IPS-NIHi7 (cell line): ENCODE measurements at regions not wholly inside any gene's neighbourhood (a gene's known extent, or its start where the extent isn't known, plus 50 kb on each side); places are given as distances from the start of the nearest gene placed in this dataset.

ENCODE experiments used
- DNase-seq: peaks from one replicate; pipeline ENCODE4 v3.0.0; 2012; ENCODE audit warnings: mixed read lengths; ENCODE audit errors: extremely low spot score

DNA sequence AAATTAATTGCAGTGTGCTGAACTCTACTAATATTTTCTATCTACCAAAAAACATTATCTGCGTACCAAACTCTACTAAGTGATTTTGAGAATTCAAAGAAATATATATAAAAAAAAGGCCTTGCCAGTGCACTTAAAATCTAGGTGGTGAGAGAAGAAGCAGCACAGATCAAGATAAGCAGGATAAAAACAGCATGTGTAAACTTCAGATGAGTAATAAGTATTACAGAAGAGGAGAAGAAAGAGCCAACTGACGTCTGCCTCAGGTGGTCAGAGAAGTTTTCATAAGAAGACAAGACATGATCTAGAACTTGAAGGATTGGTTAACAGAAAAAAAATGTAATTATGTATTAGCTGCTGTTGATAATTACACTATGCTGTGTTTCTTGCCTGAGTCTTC is 166.4 kb downstream of the DUSP6 start:
- DNase-seq = no peak

DNA sequence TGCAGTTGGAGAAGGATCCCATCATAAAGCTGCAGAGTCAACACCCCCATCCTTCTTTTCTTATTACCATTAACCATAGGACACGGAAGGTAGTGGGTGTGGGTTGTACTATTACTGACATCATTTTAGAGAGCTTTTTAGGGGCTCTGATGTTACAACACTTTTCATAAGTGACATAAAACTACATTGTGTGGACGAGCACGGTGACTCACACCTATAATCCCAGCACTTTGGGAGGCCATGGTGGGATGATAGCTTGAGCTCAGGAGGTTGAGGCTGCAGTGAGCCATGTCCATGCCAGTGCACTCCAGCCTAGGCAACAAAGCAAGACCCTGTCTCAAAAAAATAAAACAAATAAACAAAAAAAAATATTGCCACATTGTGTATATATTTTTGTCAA is 167.1 kb downstream of the DUSP6 start:
- no peak for DNase-seq

DNA sequence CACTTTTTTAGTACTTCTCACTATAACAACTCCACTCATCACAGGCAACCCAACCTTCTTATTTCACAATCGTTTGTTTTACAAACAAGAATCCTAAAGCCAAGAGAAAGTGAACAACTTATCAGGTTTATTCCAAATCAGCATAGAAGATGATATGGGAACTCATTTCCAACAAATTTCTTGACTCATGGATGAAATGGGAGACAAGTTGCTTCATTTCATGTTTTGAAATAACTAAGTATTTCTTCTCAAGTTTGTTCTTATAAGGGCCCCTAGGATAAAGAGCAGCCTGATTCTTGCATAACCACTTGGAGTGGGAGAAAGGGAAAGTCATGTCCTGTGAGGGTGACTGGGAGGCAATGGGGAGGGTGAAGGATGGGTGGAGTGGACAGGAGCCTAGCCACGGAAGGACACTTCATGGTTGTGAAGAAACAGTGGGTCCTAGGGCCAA is 168.3 kb downstream of the DUSP6 start:
- DNase-seq = no peak

DNA sequence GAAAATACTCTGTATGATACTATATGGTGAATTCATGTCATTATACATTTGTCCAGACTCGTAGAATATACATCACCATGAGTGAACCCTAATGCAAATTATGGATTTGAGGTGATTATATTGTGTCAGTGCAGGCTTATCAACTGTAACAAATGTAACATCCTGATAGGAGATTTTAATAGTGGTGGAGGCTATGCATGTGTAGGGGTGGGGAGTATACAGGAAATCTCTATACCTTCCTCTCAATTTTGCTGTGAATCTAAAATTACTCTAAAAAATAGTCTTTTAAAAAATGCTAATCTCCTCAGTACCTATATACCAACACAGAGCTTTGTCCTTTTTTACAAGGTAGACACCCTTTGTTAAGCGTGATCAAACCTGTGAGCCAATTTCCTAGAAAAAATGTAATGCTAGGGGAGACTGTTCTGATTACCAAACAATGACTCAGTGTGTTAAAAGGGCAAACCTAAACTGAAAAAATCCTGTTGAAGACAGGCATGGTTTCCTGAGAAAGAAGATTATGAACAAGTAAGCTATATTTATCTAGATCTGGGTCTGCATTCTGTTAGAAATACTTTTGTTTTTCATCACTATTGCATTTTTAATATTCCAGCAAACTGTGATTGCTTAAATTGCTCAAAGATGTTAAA is 170.9 kb downstream of the DUSP6 start:
- no peak for DNase-seq

DNA sequence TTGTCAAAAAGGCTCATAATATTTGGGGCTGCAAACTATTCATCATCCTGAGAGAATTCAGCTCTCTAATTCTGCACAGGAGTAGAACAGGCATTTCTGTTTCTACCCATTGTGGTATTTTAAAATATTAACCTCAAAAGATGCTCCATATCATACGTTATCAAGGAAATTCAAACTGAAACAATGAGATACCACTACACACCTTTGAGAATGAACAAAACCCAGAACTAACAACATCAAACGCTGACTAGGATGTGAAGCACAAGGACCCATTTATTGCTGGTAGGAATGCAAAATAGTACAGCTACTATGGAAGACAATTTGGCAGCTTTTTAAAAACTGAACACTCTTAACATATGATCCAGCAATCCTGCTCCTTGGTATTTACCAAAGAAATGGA is 171.8 kb downstream of the DUSP6 start:
- no peak for DNase-seq

DNA sequence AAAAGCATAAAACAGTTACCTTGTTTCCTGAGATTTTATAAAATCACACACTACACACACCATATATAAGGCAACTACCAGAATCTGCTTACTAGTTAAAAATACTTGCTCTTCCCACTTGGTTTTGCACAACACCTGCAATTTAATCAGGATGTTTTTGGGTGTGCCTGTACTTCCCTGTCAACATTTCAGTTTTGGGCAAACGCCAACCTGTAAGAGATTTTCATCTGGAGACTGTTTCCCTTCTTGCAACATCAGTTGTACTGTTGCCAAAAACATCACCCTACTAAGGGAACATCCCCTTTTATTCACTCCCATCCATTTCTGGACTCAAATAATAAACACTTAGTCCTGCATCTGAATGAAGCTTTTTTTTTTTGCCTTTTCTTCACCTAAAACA is 172.3 kb downstream of the DUSP6 start:
- DNase-seq = no peak

DNA sequence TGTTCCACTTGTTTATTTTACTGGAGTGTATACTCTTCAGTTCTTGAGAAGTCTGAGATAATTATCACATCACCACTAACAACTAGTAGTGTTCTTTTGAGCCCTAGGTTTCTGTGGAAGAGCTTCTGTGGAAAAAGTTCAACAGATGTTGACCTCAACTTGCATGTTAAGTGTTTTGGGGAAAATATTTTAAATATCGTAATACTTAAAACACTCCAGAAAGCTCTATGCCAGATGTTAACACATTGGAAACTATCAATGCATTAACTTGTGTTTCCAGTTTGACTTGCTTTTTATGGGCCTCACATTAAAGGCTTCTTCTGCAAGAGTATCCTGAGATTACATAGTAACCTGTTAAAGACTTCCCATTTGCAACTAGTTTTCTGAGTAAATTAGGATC is 173.1 kb downstream of the DUSP6 start:
- no peak for DNase-seq

DNA sequence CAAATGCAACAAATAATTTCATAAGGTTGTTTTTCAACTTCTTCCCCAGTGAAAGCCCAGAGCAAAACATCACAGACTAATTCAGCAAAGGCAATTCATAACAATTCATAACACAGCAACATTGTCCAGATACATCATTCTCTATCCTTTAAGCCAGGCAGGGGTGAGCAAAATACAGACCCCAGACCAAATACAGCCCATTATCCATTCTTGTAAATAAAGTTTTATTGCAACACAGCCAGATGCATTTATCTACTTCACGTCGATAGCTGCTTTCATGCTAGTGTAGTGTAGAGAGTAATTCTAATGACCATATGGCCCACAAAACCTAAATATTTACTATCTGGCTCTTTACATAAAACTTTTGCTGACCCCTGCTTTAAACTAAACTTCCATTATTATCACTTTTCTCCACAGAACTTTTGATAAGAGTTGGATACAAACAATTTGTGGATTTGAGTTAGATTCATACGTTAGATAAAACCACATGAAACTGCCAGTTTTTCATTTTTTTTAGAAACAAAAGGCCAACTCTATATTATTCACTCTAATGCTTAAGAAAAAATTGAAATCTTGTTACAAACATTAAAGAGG is 174.4 kb downstream of the DUSP6 start:
- DNase-seq = no peak

DNA sequence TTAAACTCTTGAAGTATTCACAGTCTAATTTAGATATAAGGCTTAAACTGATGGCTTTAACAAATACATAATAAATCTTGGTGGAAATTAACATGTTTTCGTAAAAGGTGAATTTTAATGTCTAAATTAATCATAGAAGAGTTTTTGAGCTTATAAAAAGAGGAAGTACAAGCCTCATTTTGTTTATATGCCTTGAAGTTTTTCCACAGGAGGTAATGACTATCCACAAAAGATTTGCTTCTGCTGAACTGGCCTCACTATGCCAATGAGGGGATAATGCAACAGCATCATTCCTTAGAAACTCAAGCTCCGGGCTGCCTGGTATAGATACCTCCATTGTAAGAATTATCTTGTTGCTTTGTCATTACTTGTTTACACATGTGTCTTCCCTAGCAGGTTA is 175.6 kb downstream of the DUSP6 start:
- DNase-seq = no peak

DNA sequence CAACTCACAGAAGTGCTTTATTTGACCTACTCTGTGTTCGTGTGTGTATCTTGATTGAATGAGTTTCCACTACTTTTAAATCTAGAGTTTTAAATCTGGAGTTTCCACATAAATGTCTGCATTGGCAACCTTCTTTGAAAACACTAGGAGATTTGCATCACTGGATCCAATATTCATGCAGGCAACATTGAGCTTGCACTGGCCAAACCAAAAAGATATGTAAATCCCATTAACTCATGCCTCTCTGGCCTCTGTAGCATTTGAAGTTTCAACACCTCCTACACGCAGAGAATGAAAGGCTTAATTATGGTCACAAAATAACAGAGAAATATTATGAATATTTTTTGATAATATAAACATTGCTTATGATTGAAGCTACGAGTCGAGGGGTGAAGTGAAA is 178.6 kb downstream of the DUSP6 start:
- DNase-seq = no peak

DNA sequence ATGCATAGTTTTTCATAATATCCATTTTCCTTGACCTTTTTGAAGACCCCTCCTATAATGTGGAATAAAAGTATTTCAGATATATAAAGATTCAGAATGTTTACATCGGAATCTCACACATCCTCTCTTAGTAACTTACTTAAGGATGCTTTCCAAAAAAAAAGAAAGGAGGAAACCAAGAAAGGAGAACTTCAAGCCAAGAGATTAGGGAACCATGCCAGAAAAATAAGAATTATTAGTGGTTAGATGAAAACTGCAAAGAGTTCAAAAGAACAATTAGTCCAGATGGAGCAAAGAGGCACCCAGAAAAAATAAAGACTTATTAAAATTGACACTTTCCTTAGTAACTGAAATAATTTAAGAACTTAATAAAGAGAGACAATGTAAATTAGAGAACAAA is 179.2 kb downstream of the DUSP6 start:
- no peak for DNase-seq

DNA sequence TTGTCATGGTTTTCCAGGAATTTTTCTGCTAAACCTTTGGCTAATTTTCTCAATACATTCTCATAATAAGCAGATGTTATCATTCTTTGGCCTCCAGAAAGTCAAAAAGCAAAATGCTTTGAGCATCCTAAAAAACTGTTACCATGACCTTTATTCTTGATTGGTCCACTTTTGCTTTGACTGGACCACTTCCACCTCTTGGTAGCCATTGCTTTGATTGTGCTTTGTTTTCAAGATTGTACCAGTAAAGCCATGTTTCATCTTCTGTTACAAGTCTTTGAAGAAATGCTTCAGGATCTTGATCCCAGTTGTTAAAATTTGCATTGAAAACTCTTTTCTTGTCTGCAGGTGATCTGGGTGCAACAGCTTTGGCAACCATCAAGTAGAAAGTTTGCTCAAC is 180.1 kb downstream of the DUSP6 start:
- DNase-seq = no peak

DNA sequence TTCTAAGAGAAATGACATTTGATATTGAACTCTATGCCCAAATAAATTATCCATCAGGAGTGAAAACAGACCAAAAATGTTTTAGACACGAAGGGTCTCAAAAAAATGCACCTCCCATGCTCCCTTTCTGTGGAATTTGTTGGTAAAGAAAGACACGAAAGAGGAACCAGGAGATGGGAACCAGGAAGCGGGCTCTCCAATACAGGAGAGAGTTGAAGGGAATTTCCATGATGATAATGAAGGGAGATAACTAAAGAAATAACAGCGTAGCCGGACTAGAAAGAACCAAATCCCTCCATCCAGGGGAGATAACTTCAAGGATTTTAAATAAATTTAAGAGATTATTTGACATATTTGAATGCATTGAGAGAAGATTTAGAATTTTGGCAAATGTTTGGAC is 183.0 kb downstream of the DUSP6 start:
- DNase-seq = no peak

DNA sequence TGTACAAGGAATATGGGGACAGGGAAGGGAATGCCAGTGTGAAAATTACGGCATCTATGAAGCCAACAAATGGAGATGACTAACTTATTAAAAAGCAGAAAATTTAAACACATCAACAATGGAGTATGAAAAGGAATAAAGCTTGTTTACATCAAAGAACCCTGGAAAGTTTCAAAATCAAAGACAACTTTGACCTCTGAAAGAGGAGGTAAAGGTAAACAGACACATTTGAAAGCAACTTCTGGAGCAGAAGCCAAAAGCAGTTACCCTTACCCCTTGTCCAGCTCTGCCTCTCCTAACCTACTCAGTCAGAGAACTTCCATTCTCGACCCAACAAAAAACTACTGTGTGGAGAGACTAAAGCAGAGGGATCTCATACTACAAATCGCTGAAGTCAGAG is 184.3 kb downstream of the DUSP6 start:
- no peak for DNase-seq

DNA sequence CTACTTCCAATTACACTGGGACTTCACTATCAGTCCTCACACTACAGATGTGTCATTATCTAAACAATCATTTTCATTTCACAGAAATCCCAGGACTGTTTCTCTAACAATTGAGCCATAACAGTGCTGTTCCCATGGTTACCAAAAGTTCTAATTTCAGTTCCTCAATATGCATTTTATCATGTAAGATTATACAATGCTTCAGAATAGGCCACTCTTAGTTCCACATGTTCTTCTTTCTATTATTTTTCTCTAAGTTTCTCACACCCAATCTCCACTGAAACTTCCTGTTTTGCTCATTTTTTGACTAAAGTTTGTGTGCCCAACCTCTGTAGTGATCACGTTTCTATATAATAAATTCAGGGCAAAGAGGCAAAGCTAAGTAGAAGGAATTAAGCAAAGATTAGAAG is 185.8 kb downstream of the DUSP6 start:
- DNase-seq = no peak

DNA sequence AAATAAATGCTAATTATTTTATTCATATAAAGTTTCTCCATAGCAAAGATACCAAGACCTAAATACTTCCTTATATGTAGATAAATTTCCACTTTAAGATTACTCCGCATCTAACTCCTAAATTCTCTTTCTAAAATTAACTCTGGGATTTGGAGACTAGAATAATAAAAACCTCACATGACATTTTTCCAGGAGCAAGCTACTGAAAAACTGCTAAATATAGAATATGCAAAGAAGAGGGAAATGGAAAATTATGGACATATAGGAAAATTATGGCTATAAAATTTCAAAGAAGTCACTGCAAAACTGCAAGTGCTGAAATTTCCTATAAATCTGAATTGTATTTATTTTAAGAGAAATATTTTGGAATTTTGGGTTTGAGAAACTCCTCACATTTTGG is 186.2 kb downstream of the DUSP6 start:
- no peak for DNase-seq

DNA sequence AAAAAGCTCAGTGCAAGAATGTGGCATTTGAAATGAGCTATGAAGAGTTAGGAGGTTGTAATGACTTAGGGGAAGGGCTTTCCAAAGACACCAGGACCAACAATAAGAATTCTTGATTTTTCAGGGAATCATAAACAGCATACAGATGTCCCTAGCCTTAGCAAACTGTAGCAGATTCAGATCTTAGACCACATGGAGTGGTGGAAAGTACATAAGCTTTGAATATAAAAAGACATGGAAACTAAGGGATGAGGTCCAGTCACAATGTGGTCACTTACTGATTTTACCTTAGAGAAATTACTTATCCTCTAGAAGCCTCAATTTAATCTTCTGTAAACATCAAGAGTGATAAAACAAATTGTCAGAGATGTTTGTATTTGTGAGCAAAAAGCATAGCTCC is 186.6 kb downstream of the DUSP6 start:
- DNase-seq = no peak

DNA sequence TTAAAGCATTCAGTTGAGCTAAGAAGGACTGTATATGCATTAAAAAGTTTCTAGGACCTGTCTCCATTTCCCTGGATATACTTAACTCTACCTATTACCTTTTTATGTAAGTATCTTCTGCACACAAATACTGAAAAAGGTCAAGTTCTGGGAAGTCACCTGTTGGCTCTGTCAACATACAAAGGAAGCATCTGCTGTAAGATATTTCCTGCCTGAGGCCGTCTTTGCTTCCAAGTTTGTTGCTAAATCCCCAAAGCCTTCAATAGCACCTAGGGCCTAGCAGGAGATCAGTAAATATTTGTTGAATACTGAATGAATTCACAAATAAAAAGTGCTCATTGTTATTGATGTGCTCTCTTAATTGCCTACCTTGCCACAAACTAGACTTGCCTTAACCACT is 188.4 kb downstream of the DUSP6 start:
- DNase-seq = no peak

DNA sequence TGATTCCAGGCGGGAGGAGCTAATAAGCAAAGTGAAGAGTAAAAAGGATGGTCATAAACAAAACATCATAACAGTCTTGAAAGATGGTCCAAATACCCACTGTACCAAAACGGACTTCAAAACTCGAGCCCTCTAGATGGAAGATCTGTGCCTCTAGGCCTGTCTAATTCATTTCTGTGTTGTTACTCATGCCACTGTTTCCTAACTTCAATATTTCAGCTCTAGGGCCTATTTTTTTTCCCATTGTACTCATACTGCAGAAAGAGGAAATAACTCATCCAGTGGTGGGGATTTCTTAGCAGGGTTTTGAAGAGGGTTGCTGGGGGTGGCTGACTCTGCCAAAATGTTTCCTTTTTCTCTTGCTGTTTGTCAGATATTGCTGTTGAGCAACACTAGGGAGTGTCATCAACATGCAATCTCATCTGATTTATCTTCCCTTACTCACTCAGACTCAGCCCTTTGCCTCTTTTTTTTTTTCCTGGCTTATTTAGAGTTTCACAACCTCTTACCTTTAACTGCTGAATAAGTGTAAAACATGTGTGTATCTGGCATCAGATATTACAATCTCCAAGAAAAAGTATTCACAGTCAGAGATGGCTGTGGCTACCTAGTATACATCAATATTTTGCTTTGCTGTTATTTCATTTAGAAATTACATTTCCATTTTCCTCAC is 189.6 kb downstream of the DUSP6 start:
- no peak for DNase-seq

DNA sequence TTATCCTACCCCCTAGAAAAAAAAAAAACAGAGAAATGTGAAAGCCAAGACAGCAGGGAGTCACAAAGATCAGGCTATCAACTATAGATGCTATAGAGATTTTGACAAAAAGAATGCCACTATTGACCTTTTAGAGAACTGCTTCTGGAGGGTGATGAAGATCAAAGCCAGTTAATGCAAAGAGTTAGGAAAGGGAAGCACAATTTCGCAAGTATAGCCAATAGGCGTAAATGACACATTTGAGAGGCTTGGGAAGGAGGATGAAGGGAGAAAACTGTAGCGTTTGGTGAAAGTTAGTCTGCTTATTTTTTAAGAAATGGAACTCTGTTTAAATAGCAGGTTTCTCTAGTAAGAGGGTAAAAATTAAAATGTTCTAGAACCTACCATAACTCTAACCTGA is 190.7 kb downstream of the DUSP6 start:
- DNase-seq = no peak

DNA sequence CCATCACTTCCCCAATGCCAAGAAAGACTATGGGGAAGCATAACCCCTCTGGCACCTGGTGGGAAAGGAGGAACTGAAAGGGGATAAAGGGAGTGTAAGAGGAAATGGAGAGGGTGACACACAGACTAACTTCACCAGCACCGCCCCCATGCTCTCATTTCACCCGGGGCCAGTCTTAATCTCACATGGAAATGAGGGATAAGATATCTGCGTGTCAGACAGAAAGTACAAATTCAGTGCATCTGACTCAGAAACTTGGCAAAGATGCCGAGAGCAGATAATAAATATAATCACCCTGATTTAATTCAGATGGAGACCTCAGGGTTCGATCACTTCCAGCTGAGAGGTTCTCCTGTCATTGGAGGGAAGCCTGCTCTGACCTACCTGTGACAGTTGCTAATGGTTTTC is 191.6 kb downstream of the DUSP6 start:
- DNase-seq = no peak

DNA sequence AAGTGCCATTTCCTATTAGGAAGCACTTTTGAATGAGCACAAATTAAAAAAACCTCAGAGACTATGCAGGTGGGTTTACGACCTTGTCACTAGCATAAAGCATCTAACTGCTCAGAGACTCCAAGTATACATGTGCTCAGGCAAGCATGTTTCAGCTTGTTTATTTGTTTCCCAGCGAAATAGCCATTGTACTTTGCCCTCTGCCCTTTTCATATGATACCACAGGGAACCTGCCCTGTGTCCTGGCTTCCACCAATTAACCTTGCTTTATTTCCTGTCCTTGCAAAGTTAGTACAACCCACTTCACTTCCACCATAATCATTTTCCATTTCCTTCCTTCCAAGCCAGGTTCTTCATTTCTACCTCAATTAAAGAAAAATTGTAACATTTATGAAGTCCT is 194.9 kb downstream of the DUSP6 start:
- DNase-seq = no peak

DNA sequence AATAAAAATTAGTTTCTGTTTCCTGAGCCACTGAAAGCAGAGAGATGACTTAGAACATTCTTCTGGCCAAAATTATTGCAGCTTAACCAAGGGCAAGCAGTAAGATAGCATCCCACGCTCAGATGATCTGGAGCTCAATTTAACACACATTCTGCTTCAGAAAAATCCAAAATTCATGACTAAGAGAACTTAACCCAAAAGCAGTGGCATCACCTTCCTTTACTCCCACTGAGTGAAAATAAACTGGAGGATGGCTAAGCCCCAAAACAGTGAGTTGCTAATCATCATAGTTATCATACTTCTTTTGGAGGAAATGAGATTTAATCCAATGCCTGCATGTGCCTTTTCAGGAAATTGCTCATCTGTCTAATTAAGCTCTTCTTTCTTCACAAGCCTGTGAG is 195.4 kb downstream of the DUSP6 start:
- DNase-seq = no peak

DNA sequence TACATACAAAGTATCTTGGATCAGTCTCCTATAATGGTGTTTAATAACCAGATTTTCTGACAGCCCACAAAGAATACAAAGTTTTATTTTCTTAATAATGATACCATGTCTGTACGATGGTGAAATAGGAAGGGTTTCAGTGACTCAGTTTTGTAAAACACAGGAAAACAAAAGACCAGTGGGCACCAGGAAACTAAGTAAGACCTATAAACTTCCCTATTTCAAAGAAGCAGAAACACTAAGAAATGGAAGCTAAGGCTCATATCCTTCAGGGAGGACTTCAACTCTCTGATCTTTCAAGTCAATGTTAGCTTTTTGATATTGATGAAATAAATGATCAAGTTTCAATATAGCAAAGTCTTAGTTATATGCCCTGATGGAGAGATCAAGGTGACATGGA is 196.0 kb downstream of the DUSP6 start:
- no peak for DNase-seq
